Panc1 (cell line): ENCODE measurements at regions not wholly inside any gene's neighbourhood (a gene's known extent, or its start where the extent isn't known, plus 50 kb on each side); places are given as distances from the start of the nearest gene placed in this dataset.
"Not testable (repeated sequence)": the region's sequence is repeated elsewhere in the genome, so short reads cannot be mapped to it uniquely, and the experiment has no call there.

Source experiments
- ATAC-seq: fragments of 200-7000 bp; cut with Tn5 transposase; 2 replicates; pipeline ENCODE4 v1.9.1; 2020; ENCODE audit warnings: mild to moderate bottlenecking, moderate library complexity
- BruUV-seq: library from RNA; stranded (reverse); fragments of 400-500 nt; replicated peaks from 2 replicates; lab custom pipeline; 2021; lab: Mats Ljungman, UMichigan
- CTCF ChIA-PET: fragments of 300-600 bp; sonication (Branson Sonifier 250); formaldehyde crosslinking; loops from one replicate; lab custom pipeline; 2022; ENCODE audit warnings: antibody characterized with exemption; lab: Charles Lee
- POLR2A ChIA-PET: fragments of 300-600 bp; sonication (Branson Sonifier 250); formaldehyde crosslinking; loops from one replicate; lab custom pipeline; 2022; ENCODE audit warnings: antibody characterized with exemption; lab: Charles Lee
- DNase-seq: peaks from one replicate; pipeline ENCODE4 v3.0.0-alpha.2; 2010; ENCODE audit warnings: low read depth, low spot score
- H3K27ac ChIP-seq: 2 replicates; pipeline ENCODE4 v1.5.1; 2011; ENCODE audit warnings: mild to moderate bottlenecking, low read length, inconsistent platforms
- H3K27me3 ChIP-seq: fragments of 200-500 bp; sonication (Bioruptor generic); 2 replicates; pipeline ENCODE4 v1.6.0; 2014; ENCODE audit warnings: low read length, inconsistent platforms; ENCODE audit not compliant: control insufficient read depth, insufficient read depth
- H3K36me3 ChIP-seq: fragments of 200-500 bp; sonication (Bioruptor generic); 2 replicates; pipeline ENCODE4 v1.5.1; 2014; ENCODE audit warnings: inconsistent platforms, mild to moderate bottlenecking, low read length, moderate library complexity; ENCODE audit not compliant: control insufficient read depth, insufficient read depth
- H3K4me1 ChIP-seq: 2 replicates; pipeline ENCODE4 v1.5.1; 2011; ENCODE audit warnings: inconsistent platforms, mild to moderate bottlenecking, low read length, moderate library complexity; ENCODE audit not compliant: control insufficient read depth, insufficient read depth
- H3K4me3 ChIP-seq, 2 experiments: 2 replicates each; pipeline ENCODE4 v1.5.1; 2011 to 2012; ENCODE audit warnings: low read depth in 2 of 2, low read length in 2 of 2, mild to moderate bottlenecking in 2 of 2, inconsistent platforms in 1 of 2, moderate library complexity in 1 of 2
- H3K9me3 ChIP-seq: fragments of 200-500 bp; sonication (Bioruptor generic); 2 replicates; pipeline ENCODE4 v1.5.1; 2014; ENCODE audit warnings: low read depth, mild to moderate bottlenecking, inconsistent platforms, low read length, moderate library complexity; ENCODE audit not compliant: control insufficient read depth, insufficient read depth
- CTCF ChIP-seq: fragments of 450-650 bp; IDR thresholded peaks from 2 replicates; pipeline ENCODE4 v1.5.1; 2017; ENCODE audit warnings: mild to moderate bottlenecking
- POLR2AphosphoS5 ChIP-seq: IDR thresholded peaks from 2 replicates; pipeline ENCODE4 v1.6.1; 2012; ENCODE audit warnings: mild to moderate bottlenecking, low read depth, low read length, moderate library complexity
- REST ChIP-seq, 2 experiments: IDR thresholded peaks; 2 replicates each; pipeline ENCODE4 v1.6.1; 2011 to 2012; ENCODE audit warnings: low read depth in 2 of 2, control low read depth in 1 of 2, low read length in 1 of 2, mild to moderate bottlenecking in 1 of 2, moderate library complexity in 1 of 2; ENCODE audit not compliant: insufficient read depth in 1 of 2
- SIN3A ChIP-seq: IDR thresholded peaks from 2 replicates; pipeline ENCODE4 v1.6.1; 2012; ENCODE audit warnings: low read depth, mild to moderate bottlenecking, low read length, moderate library complexity, borderline replicate concordance; ENCODE audit not compliant: insufficient read depth
- TCF7L2 ChIP-seq: IDR thresholded peaks from 2 replicates; pipeline ENCODE4 v1.6.1; 2011; ENCODE audit warnings: mild to moderate bottlenecking, low read depth, low read length, inconsistent platforms
- in situ Hi-C: cut with HindIII; loops from 2 replicates; pipeline ENCODE4 v1.10.0; 2016; ENCODE audit warnings: low sequenced_read_pairs, low pct_unique_long_range_greater_than_20kb
- intact Hi-C: fragments of 100-400 bp; cut with micrococcal nuclease; formaldehyde crosslinking; loops from one replicate; pipeline ENCODE4 v1.10.0; 2022; ENCODE audit not compliant: unreplicated experiment

- intact Hi-C loops (no loop called here), in situ Hi-C loops (no loop called here)
- BruUV-seq, result no TSS peak
- Histone ChIP-seq H3K9me3 (no peaks in the 10 kb centered on the region), H3K27me3 (no peaks in the 10 kb centered on the region), H3K36me3 (no peaks in the 10 kb centered on the region), H3K27ac (no peak overlapping the region), H3K4me3 (no peak overlapping the region), H3K4me1 (no peaks in the 10 kb centered on the region)
- ChIA-PET POLR2A (no interaction called here), CTCF (no interaction called here)
- ATAC-seq (no peak), DNase-seq (no peak)
- TF ChIP-seq POLR2AphosphoS5, result no peak
- TF ChIP-seq SIN3A, result no peak
- no peak for TF ChIP-seq CTCF
- TF ChIP-seq REST (IDR thresholded peaks at IDR 0.05; ENCODE audit: insufficient read depth in 1 of 2, low read depth in 2 of 2, low read length in 1 of 2), result no peak
- TF ChIP-seq TCF7L2, result no peak
These were observed 1250.2 kb upstream of the CNTN5 start for GRCh38 chr11:97770570-97770969.

- DNase-seq, result no peak
- TF ChIP-seq REST (IDR thresholded peaks at IDR 0.05; ENCODE audit: insufficient read depth in 1 of 2, low read depth in 2 of 2, low read length in 1 of 2), result no peak
- TF ChIP-seq CTCF, result no peak
- no peak for TF ChIP-seq SIN3A
- no peak for TF ChIP-seq POLR2AphosphoS5
- TF ChIP-seq TCF7L2, result no peak
- POLR2A ChIA-PET, result no interaction called here
- in situ Hi-C loops, result no loop called here
- CTCF ChIA-PET, result no interaction called here
- no TSS peak for BruUV-seq
- ATAC-seq, result no peak
- H3K9me3 ChIP-seq, result no peaks in the 10 kb centered on the region
- no peaks in the 10 kb centered on the region for H3K4me1 ChIP-seq
- intact Hi-C loops, result no loop called here
- H3K27me3 ChIP-seq, result no peaks in the 10 kb centered on the region
- no peak overlapping the region for H3K4me3 ChIP-seq
- no peaks in the 10 kb centered on the region for H3K36me3 ChIP-seq
- no peak overlapping the region for H3K27ac ChIP-seq
These were observed 1248.0 kb upstream of the CNTN5 start for GRCh38 chr11:97772705-97773104.

- H3K27ac ChIP-seq, H3K27me3 ChIP-seq, CTCF ChIA-PET, ATAC-seq, DNase-seq, POLR2A ChIA-PET, H3K4me3 ChIP-seq, intact Hi-C loops, H3K36me3 ChIP-seq, in situ Hi-C loops, BruUV-seq, H3K4me1 ChIP-seq, H3K9me3 ChIP-seq: not testable (repeated sequence)
These were observed 1236.4 kb upstream of the CNTN5 start for GRCh38 chr11:97784388-97784787.
